PFSK-1 (cell line): ENCODE measurements at regions not wholly inside any gene's neighbourhood (a gene's known extent, or its start where the extent isn't known, plus 50 kb on each side); places are given as distances from the start of the nearest gene placed in this dataset.

ENCODE experiments used
- FOXP2 ChIP-seq: optimal IDR thresholded peaks from 2 replicates; pipeline ENCODE3; 2011; ENCODE audit warnings: borderline replicate concordance, control low read depth, inconsistent platforms; ENCODE audit not compliant: insufficient read depth; ENCODE audit errors: extremely low read length, extremely low read depth
- POLR2AphosphoS5 ChIP-seq: IDR thresholded peaks from 2 replicates; pipeline ENCODE4 v1.6.1; 2012; ENCODE audit warnings: low read depth, mild to moderate bottlenecking, control low read depth, low read length, moderate library complexity
- REST ChIP-seq, 2 experiments: IDR thresholded peaks; 2 replicates each; pipeline versions ENCODE4 v1.6.1 to v1.8.0; 2011 to 2012; ENCODE audit warnings: low read depth in 2 of 2, low read length in 2 of 2, control low read depth in 1 of 2, inconsistent platforms in 1 of 2, mild to moderate bottlenecking in 1 of 2, moderate library complexity in 1 of 2; ENCODE audit not compliant: insufficient read depth in 1 of 2
- SIN3A ChIP-seq: IDR thresholded peaks from 2 replicates; pipeline ENCODE4 v1.6.1; 2012; ENCODE audit warnings: mild to moderate bottlenecking, low read length, moderate library complexity, borderline replicate concordance; ENCODE audit not compliant: insufficient read depth
- TAF1 ChIP-seq: IDR thresholded peaks from 2 replicates; pipeline ENCODE4 v1.6.1; 2012; ENCODE audit warnings: low read length, control low read depth, borderline replicate concordance; ENCODE audit not compliant: insufficient read depth

GRCh38 chr2:145268931-145269330, 749.0 kb upstream of the ZEB2 start:
- TF ChIP-seq REST (IDR thresholded peaks at IDR 0.05; ENCODE audit: insufficient read depth in 1 of 2, low read depth in 2 of 2, low read length in 2 of 2), result no peak
- TF ChIP-seq FOXP2, result no peak
- TF ChIP-seq SIN3A, result no peak
- no peak for TF ChIP-seq TAF1
- TF ChIP-seq POLR2AphosphoS5, result no peak

DNA sequence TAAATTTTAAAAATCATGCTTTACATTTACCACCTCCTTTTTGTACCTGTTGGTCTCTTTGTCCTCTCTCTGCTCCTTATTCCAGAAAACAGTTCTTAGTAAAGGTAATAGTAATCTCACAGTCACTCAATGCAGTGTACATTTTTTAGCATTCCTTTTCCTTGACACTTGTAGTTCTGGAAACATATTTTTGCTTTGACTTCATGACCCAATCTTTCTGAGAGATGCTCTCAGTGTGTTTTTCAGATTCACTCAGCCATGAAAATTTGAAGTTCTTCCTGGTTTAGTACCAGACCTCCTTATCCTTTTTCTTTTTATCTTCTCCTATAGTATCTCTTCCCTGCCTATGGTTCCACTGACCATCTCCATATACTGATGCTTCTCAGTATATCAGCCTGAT, 747.5 kb upstream of the ZEB2 start:
- no peak for TF ChIP-seq TAF1
- no peak for TF ChIP-seq REST (IDR thresholded peaks at IDR 0.05; ENCODE audit: insufficient read depth in 1 of 2, low read depth in 2 of 2, low read length in 2 of 2)
- TF ChIP-seq POLR2AphosphoS5, result no peak
- TF ChIP-seq FOXP2, result no peak
- no peak for TF ChIP-seq SIN3A

DNA sequence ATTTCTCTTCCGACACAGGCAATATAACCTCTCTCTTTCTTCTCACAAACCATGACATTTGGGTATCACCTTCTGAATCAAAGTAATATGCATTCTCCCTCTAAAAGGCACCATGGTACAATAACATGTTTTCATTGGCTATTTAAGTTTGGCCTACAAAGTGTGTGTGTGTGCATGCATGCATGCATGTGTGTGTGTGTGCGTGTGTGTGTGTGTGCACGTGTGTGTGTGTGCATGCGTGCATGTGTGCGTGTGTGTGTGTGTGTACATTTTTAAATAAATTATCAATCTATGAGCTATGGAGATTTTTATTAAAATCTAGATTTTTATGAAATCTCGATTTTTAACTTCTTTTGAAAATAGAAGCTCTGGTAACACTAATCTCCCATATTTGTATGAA, 745.3 kb upstream of the ZEB2 start:
- TF ChIP-seq REST (IDR thresholded peaks at IDR 0.05; ENCODE audit: insufficient read depth in 1 of 2, low read depth in 2 of 2, low read length in 2 of 2), result no peak
- no peak for TF ChIP-seq FOXP2
- TF ChIP-seq TAF1, result no peak
- no peak for TF ChIP-seq POLR2AphosphoS5
- TF ChIP-seq SIN3A, result no peak

DNA sequence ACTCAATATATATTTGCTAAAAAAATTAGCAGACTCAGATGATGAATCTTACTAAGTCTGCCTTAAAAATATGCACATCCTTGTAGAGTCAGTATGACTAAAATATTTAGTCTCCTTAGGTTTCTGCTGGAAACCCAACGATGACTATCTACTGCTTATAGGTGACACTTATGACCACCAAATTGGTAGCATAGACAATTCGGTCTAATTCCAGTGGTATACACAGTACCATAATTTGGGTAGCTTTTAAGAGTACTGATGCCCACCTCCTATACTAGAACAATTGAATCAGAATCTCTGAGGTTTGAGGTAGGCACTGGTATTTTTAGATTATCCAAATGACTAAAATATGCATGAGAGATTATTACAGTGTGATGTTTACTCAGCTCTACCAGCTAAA, 740.8 kb upstream of the ZEB2 start:
- no peak for TF ChIP-seq FOXP2
- no peak for TF ChIP-seq TAF1
- no peak for TF ChIP-seq REST (IDR thresholded peaks at IDR 0.05; ENCODE audit: insufficient read depth in 1 of 2, low read depth in 2 of 2, low read length in 2 of 2)
- no peak for TF ChIP-seq POLR2AphosphoS5
- TF ChIP-seq SIN3A, result no peak

GRCh38 chr2:145260081-145260480, 740.2 kb upstream of the ZEB2 start:
- TF ChIP-seq SIN3A, result no peak
